GM19023 (cell line): ENCODE measurements at regions not wholly inside any gene's neighbourhood (a gene's known extent, or its start where the extent isn't known, plus 50 kb on each side); places are given as distances from the start of the nearest gene placed in this dataset.
"Not testable (repeated sequence)": the region's sequence is repeated elsewhere in the genome, so short reads cannot be mapped to it uniquely, and the experiment has no call there.

Experiments
- ATAC-seq: cut with Tn5 transposase; IDR thresholded peaks from one replicate; pipeline ENCODE4 v1.9.1; 2021; ENCODE audit warnings: mild to moderate bottlenecking, moderate library complexity; ENCODE audit not compliant: unreplicated experiment

DNA sequence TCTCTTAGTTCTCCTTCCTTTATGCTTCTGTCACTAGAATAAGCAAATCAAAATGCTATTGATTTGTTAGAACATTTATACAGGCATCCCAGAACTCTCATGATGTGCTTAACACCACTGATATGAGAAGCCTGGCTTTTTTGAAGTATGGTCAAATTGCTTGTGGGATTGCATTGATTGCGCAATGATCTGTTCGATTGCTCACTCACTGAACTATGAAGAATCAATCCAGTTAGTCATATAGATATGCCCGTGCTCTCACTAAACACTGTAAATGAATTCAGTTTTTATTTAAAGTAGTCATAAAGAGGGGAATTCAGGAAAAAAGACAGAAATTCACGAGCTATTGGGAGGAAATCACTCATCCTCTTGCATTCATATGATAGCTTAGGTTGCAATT lies 1237.8 kb downstream of the SUCLG1 start:
- ATAC-seq: no peak

DNA sequence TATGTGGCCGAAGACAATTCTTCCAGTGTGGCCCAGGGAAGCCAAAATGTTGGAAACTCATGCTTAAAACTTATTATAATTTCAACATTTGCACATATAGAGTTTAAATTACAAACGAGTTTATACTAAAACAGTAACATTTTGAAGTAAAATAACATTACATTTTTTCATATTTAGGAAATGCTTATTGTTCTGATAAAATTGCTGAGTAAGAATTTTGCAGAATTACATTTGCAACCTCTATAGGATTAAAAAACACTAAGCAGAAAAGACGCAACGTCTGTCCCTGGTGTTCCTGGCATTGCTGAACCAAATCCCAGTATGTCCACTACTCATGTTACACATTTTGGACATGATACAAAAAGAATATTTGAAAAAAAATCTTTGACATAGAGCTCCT lies 1241.2 kb downstream of the SUCLG1 start:
- ATAC-seq: no peak

GRCh38 chr2:83196225-83196624 lies 1262.9 kb downstream of the SUCLG1 start:
- ATAC-seq: no peak

GRCh38 chr2:83191316-83191715 lies 1267.8 kb downstream of the SUCLG1 start:
- no peak for ATAC-seq

GRCh38 chr2:83186105-83186760 lies 1272.8 kb downstream of the SUCLG1 start:
- ATAC-seq: no peak

GRCh38 chr2:83180862-83181530 lies 1278.1 kb downstream of the SUCLG1 start:
- not testable (repeated sequence) for ATAC-seq

- ATAC-seq: no peak
Measured at GRCh38 chr2:83176539-83176938, 1282.5 kb downstream of the SUCLG1 start.

DNA sequence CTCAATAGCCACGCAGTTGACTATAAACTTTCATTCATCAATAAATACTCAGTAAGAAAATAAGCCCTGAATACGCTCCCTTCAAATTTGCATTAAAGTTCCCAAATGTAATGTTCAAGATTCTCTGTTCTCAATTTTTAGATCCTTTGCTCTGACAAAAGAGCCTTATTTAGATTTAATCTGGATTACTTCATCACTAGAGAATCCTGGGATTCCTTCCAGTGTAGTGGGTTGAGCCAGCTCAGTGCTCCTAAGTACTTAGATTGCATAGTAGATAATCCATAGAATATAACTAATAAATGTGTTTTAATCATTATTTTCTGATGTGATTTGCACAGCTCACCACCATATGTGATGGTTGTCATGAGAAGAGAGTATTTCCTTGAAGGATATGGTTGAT lies 1286.2 kb downstream of the SUCLG1 start:
- no peak for ATAC-seq

GRCh38 chr2:83168377-83168776 lies 1290.7 kb downstream of the SUCLG1 start:
- no peak for ATAC-seq

DNA sequence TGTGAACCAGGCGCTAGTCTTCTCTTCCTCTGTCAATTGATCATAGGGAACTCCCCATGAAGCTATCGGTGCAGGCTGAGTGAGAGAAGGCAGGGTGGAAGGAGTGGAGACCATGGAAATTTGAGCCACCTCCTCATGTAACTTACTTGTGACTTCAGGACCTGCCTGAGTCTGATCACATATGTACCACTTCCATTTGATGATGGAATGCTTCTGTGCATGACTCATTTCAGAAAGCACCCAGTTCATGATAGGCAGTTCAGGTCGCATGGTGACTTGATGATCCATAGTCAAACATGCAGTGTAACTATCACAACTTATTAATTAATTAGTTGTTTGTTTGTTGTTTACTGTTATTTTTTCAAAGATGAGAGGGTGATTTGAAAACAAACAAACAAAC lies 1296.7 kb downstream of the SUCLG1 start:
- ATAC-seq: no peak

GRCh38 chr2:83160571-83160970 lies 1298.5 kb downstream of the SUCLG1 start:
- ATAC-seq: no peak

DNA sequence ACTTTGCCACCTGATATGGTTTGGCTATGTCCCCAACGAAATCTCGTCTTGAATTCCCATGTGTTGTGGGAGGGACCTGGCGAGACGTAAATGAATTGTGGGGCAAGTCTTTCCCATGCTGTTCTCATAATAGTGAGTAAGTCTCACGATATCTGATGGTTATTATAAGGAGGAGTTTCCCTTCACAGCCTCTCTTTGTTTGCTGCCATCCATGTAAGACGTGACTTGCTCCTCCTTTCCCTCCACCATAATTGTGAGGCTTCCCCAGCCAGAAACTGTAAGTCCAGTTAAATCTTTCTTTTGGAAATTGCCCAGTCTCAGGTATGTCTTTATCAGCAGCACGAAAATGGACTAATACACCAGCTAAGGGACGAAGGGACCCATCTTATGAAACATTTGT lies 1303.3 kb downstream of the SUCLG1 start:
- no peak for ATAC-seq

GRCh38 chr2:83143946-83144345 lies 1315.1 kb downstream of the SUCLG1 start:
- ATAC-seq: no peak

DNA sequence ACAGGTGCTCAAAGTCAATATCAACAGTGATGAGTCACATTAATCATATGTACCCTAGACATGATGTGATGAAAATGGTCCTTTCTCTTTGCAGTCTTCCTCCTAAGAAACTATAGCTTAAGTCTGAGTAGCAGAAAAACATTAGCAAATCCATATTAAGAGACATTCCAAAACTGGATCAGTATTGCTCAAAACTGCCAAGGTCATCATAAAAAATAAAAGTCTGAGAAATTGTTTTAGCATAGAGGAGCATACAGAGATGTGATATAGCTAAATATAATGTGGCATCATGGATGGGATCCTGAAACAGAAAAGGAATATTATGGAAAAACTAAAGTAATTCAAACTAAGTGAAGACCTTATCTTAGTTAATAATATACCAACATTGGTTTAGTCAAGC lies 1316.1 kb downstream of the SUCLG1 start:
- no peak for ATAC-seq

- no peak for ATAC-seq
Measured at GRCh38 chr2:83115606-83116005, 1343.5 kb downstream of the SUCLG1 start.

GRCh38 chr2:83115155-83115554 lies 1343.9 kb downstream of the SUCLG1 start:
- ATAC-seq: no peak

DNA sequence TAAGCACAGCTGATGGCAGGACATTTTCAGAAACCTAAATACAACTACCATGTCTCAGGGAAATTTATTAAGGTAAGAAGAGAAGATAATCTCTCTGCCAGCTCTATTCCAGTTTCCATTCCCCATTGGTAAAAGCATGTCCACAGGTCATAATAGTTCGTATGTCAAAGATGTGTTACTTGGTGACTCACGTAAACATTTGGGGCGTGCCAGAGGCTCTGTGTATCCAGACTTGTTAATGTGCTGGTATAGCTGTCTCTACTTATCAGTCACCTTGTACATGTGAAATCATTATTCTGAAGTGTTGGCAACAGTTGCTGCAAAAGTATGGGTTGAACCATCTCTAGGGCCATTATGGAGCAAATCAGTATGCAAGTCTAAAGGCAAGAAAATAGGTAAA lies 1345.1 kb downstream of the SUCLG1 start:
- ATAC-seq: no peak

- ATAC-seq: no peak
Measured at GRCh38 chr2:83112858-83113257, 1346.2 kb downstream of the SUCLG1 start.

- ATAC-seq: no peak
Measured at GRCh38 chr2:83109284-83109683, 1349.8 kb downstream of the SUCLG1 start.

- no peak for ATAC-seq
Measured at GRCh38 chr2:83106853-83107252, 1352.2 kb downstream of the SUCLG1 start.

GRCh38 chr2:83104202-83104601 lies 1354.9 kb downstream of the SUCLG1 start:
- no peak for ATAC-seq

DNA sequence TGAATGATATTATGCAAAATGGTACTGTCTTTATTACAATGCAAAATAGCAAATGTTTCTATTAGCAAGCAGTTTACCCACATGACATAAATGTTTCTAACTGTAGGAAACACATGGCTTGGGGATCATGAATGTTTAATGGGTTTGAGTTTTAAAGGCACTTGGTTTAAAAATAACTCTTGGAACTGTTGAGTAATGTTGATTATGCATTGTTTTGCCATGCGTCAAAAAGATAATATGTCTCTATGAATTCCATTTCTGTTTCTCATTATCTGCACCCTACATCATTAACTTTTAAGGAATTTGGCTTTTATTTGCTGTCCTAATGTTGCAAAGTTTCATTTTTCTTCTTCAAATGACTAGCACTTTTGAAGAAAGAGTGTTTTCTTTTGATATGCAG lies 1355.5 kb downstream of the SUCLG1 start:
- no peak for ATAC-seq

DNA sequence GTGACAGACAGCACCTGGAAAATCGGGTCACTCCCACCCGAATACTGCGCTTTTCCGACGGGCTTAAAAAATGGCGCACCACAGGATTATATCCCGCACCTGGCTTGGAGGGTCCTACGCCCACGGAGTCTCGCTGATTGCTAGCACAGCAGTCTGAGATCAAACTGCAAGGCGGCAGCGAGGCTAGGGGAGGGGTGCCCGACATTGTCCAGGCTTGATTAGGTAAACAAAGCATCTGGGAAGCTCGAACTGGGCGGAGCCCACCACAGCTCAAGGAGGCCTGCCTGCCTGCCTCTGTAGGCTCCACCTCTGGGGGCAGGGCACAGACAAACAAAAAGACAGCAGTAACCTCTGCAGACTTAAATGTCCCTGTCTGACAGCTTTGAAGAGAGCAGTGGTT lies 1370.0 kb downstream of the SUCLG1 start:
- not testable (repeated sequence) for ATAC-seq
